GM12873 (cell line): ENCODE measurements at regions not wholly inside any gene's neighbourhood (a gene's known extent, or its start where the extent isn't known, plus 50 kb on each side); places are given as distances from the start of the nearest gene placed in this dataset.

ENCODE experiments used
- TF ChIP-seq, protein P1 (sequence below): IDR thresholded peaks from 2 replicates; pipeline ENCODE4 v1.5.1; 2012; ENCODE audit warnings: low read depth, mild to moderate bottlenecking, moderate library complexity, low read length, control low read depth; ENCODE audit not compliant: insufficient read depth; ENCODE audit errors: missing control alignments

DNA sequence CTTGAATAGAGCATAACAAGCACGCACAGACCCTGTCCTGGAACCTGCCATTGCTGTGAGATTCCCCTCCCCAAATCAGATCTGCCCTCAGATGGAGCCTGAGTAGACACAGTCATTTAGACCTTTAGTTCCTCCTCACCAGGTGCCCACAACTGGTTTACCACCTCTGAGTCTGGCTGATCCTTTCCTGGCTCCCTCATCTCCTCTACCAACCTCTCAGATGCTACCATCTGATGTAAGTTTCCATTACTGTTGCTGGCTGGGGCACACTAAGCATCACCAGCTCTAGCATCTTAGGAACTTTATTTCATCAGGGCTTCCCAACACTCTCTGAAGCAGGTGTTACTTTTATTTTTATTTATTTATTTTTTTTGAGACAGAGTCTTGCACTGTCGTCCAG, 288.3 kb downstream of the TLE3 start:
- TF ChIP-seq, protein P1, sequence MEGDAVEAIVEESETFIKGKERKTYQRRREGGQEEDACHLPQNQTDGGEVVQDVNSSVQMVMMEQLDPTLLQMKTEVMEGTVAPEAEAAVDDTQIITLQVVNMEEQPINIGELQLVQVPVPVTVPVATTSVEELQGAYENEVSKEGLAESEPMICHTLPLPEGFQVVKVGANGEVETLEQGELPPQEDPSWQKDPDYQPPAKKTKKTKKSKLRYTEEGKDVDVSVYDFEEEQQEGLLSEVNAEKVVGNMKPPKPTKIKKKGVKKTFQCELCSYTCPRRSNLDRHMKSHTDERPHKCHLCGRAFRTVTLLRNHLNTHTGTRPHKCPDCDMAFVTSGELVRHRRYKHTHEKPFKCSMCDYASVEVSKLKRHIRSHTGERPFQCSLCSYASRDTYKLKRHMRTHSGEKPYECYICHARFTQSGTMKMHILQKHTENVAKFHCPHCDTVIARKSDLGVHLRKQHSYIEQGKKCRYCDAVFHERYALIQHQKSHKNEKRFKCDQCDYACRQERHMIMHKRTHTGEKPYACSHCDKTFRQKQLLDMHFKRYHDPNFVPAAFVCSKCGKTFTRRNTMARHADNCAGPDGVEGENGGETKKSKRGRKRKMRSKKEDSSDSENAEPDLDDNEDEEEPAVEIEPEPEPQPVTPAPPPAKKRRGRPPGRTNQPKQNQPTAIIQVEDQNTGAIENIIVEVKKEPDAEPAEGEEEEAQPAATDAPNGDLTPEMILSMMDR, result no peak

DNA sequence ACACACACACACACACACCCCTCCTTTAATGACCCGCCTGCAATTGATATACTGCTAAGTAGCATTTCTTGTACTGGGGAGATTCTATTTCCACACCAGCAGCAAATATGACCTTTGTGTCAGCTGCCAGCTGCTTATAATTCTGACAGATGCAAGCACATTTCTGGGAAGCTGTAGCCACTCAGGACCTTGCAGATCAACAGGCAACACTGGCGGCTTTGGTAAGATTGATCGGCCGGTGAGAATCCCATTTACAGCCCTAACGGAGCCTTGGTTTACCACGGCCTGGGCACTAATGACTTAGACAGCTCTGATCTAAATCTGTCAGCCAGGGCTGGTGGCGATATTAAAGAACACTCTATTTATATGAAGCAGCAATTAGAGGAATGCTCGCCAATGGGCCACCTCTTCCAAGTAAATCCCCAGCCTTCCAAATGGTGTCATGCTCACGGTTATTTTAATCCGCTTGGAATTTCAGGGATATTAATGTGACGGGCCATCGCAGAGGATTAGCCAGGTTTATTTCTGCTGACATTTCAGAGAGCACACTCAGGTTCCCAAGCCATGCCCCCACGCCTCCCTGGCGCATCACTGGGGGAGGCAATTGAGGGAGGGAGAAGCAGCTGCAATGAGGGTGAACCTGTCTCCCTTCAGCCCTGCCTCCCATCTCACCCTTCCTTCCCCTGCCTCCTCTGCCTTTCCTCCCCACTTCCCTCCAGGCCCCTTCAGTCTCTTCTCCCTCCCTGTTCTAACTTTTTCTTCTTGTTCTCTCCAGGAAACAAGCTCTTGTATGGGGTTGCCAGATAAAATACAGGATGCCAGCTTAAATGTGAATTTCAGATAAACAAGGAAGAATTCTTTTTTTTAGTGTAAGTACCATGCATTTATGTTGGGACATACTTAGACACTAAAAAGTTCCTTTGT, 287.0 kb downstream of the TLE3 start:
- TF ChIP-seq, protein P1, result no peak

DNA sequence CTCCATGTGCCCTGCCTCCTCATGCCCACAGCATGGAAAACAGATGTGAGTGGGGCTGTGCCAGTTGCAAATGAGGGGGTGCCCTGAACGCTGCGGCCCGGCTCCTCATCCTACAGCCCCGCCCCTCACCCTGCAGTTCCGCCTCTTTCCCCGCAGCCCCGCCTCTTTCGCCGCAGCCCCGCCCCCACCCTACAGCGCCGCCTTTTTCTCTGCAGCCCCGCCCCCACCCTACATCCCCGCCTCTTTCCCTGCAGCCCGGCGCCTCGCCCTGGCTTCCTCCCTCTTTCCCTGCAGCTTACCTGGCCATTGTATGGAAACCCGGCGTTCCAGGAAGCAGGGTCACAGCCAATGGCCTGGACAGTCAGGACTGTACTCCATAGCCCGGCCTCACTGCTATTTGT, 284.9 kb downstream of the TLE3 start:
- TF ChIP-seq, protein P1, result no peak

DNA sequence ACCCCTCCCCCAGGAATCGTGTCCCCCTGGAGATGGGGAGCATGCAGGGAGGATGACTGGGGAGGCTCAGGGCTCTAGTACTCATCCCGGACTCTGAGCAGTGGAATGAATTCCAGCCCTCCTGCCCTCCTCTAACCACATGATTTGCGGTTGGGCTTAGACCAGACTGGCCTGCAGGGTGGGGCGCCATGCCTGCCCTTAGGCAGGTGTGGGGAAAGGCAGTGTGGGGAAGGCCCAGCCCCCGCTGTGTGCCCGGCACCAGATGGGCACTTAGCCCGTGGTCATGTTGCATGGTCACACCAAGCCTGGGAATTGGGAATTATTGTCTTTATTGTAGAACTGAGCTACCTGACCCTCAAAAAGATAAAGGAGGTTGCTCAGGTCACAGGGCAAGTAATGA, 283.8 kb downstream of the TLE3 start:
- TF ChIP-seq, protein P1, result no peak

DNA sequence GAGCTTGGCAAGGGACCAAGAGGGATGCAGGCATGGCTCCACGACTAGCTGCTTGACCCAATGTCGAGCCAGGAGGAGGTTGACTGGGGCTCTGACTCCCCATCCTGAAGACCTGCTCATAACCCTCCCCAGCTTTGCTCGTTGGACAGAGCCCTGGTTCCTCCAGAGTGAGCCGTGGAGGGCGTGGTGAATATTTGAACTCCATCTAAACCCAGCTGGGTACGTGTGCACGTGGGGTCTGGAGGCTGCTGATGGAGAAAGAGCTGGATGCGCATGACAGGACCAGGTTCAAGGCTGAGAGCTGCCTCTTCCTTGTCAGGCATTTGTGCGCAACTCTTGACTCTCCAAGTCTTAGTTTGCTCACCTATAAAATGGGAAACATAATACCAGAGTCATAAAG, 282.8 kb downstream of the TLE3 start:
- TF ChIP-seq, protein P1, result no peak

DNA sequence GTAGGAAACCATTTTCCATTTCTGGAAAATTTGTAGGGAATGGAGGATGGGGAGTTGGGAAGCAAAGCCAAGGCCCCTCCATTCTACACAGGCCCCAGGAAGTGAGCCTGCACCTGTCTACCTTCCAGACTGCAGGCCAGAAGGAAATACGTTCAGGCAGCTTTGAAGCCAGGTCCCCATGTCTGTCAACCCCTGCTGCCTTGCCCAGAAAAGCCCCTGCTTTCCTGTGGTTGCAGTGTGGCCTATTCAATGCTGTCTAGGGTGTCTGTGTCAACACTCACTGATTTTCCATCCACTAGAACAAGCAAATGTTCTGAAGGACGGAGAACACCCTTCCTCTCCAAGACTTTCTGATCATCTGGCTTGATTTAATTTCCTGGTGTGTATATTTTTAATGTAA, 281.9 kb downstream of the TLE3 start:
- TF ChIP-seq, protein P1, result no peak

DNA sequence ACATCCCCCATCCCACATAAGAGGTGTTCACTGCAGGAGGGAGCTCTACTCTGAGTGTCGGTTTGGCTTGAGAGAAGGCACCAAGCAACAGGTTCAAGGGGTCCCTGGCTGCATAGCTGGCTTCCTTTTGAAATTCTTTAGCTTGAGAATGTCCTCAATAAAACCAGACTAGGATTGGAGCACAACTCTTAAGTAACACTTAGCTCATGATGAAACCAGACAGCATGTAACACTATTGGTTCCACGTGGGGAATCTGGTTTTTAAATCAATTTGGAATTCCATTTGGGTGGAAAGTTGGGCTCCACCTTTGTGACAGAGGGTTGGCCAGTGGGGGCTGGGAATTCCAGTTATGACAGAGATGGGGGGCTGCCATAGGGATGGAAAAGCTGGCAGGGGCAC, 281.2 kb downstream of the TLE3 start:
- TF ChIP-seq, protein P1, result no peak
